ENCODE measurements at regions not wholly inside any gene's neighbourhood (a gene's known extent, or its start where the extent isn't known, plus 50 kb on each side); places are given as distances from the start of the nearest gene placed in this dataset.

DNA sequence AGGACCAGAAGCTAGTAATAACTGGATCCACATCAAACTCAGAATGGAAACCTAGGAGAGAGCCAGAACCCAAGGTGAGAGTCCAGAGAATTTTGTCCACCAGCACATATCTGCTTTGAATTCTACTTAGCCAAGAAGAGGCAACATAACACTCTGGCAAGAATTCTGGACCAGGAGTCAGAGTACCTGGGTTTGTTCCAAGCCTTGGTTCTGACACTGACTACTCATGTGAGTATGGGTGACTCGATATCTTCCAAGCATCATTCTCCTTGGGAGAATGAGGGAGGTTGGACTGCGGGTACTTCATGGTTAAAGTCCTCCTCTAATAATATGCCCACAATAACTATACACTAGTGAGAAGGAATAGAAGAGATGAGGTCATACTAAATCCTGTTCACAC lies 144.0 kb upstream of the JADE1 start:
- Histone ChIP-seq H3K9me3 (ENCODE audit: severe bottlenecking) (peaks cover 2% of the 10 kb centered on the region), H3K27me3 (ENCODE audit: insufficient read depth, low read depth, severe bottlenecking) (no peaks in the 10 kb centered on the region), H3K36me3 (no peaks in the 10 kb centered on the region), H3K4me3 (ENCODE audit: low read depth, low read length) (no peak overlapping the region), H3K27ac (no peak overlapping the region)
- DNase-seq, result no peak
- TF ChIP-seq, protein P1, sequence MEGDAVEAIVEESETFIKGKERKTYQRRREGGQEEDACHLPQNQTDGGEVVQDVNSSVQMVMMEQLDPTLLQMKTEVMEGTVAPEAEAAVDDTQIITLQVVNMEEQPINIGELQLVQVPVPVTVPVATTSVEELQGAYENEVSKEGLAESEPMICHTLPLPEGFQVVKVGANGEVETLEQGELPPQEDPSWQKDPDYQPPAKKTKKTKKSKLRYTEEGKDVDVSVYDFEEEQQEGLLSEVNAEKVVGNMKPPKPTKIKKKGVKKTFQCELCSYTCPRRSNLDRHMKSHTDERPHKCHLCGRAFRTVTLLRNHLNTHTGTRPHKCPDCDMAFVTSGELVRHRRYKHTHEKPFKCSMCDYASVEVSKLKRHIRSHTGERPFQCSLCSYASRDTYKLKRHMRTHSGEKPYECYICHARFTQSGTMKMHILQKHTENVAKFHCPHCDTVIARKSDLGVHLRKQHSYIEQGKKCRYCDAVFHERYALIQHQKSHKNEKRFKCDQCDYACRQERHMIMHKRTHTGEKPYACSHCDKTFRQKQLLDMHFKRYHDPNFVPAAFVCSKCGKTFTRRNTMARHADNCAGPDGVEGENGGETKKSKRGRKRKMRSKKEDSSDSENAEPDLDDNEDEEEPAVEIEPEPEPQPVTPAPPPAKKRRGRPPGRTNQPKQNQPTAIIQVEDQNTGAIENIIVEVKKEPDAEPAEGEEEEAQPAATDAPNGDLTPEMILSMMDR (IDR thresholded peaks at IDR 0.05; ENCODE audit: low read depth, low read length), result no peak

DNA sequence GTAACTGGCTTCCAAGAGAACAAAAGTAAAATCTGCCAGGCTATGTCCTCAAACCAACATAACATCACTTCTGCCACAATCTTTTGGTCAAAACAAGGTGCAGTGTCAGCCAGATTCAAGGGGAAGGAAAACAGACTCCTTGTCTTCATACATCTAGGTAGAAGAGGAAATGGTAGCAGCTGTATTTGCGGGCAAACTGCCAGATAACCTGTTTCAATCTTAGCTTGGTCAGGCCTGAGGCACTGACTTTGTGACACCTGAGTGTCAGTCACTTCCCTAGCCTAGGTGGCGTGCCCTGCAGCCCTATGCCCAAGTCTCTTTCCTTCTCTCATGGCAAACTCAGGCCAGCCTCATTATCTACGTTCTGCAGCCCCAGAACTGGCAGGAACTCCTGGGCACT lies 146.2 kb upstream of the JADE1 start:
- no peak for DNase-seq
- Histone ChIP-seq H3K4me3 (ENCODE audit: low read depth, low read length) (no peak overlapping the region), H3K27me3 (ENCODE audit: insufficient read depth, low read depth, severe bottlenecking) (no peaks in the 10 kb centered on the region), H3K9me3 (ENCODE audit: severe bottlenecking) (peaks cover 2% of the 10 kb centered on the region), H3K36me3 (no peaks in the 10 kb centered on the region), H3K27ac (no peak overlapping the region)
- TF ChIP-seq, protein P1 (IDR thresholded peaks at IDR 0.05; ENCODE audit: low read depth, low read length), result no peak

DNA sequence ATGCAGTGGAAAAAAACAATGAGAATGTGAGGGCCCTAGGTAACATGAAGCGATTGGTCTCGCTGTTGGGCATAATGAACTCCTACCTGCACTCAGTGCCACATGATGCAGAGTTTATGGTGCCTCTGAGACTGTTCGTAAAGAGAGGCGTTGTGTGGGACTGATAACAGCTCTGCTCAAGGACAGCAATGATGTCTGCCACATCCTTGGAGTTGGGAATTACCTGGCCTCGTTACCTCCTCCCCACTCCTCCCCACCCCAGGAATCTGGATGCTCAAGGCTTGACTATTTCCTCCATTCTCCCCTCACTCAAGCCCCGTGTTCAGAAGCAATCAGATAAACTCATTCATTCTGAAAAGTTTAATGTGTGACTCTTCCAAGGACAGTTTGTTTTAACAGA lies 148.0 kb upstream of the JADE1 start:
- no peak for DNase-seq
- no peak overlapping the region for H3K4me3 ChIP-seq (ENCODE audit: low read depth, low read length)
- TF ChIP-seq, protein P1 (IDR thresholded peaks at IDR 0.05; ENCODE audit: low read depth, low read length), result no peak
- H3K27ac ChIP-seq, result no peak overlapping the region
- no peaks in the 10 kb centered on the region for H3K27me3 ChIP-seq (ENCODE audit: insufficient read depth, low read depth, severe bottlenecking)
- H3K9me3 ChIP-seq (ENCODE audit: severe bottlenecking), result peaks cover 2% of the 10 kb centered on the region
- H3K36me3 ChIP-seq, result no peaks in the 10 kb centered on the region

DNA sequence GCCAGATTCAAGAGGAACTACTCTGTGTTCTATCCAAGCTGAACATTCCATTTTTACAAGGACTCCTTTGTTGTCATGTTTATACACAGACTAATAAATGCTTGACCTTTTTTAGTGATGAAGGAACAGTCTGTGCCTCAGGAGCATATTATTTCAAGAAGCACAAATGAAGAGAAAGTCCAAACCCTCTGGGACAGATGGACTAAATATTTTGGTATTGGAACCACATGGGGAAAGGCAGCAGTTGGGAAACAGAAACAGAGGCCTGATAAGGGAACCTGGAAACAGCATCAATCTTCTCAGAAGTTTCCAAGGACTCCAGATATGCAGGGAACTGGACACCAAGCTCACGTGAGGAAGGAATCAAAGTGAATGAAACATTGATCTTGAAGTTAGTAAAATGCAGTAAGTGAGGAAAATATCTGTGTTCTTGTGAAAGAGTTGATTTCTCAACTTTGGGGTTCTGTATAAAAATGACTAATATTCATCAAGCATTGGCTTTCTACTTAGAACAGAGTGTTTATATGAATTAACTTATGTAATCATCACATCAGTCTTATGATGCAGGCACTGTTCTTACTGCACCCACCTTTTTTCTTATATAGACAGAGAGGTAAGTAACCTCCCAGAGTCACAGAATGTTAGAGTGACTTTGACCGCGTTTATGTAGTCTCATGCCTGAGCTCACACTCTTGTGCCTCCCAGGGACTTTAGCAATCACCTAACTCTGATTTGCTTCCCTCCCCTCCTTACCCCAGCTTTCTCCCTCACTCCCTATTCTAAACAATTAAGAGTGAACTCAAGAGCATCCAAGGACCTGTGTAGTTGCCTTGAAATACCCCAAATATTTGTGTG lies 148.9 kb upstream of the JADE1 start:
- DNase-seq, result no peak
- no peaks in the 10 kb centered on the region for H3K27me3 ChIP-seq (ENCODE audit: insufficient read depth, low read depth, severe bottlenecking)
- H3K9me3 ChIP-seq (ENCODE audit: severe bottlenecking), result no peaks in the 10 kb centered on the region
- H3K27ac ChIP-seq, result no peak overlapping the region
- TF ChIP-seq, protein P1 (IDR thresholded peaks at IDR 0.05; ENCODE audit: low read depth, low read length), result no peak
- no peaks in the 10 kb centered on the region for H3K36me3 ChIP-seq
- no peak overlapping the region for H3K4me3 ChIP-seq (ENCODE audit: low read depth, low read length)

DNA sequence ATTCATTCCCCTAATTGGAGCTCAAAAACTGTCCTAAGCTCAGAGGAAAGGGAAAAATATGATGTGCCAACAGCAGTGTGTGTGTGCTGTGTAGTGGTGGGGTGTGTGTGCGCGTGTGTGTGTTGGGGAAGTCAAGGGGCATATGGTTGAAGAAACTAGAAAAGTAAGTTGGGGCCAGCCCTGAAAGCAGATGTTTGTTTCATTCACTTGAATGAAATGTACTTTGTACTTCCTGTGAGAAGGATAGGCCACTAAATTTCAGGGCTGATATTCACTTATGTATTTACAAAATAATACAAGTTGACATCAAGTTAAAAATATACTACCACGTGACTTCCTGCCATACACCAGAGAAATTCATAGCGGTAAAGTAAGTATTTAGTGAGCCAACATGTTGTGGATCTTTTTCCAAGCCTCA lies 151.3 kb upstream of the JADE1 start:
- Histone ChIP-seq H3K27me3 (ENCODE audit: insufficient read depth, low read depth, severe bottlenecking) (no peaks in the 10 kb centered on the region), H3K9me3 (ENCODE audit: severe bottlenecking) (no peaks in the 10 kb centered on the region), H3K4me3 (ENCODE audit: low read depth, low read length) (no peak overlapping the region), H3K27ac (no peak overlapping the region), H3K36me3 (no peaks in the 10 kb centered on the region)
- DNase-seq, result no peak
- TF ChIP-seq, protein P1 (IDR thresholded peaks at IDR 0.05; ENCODE audit: low read depth, low read length), result no peak

DNA sequence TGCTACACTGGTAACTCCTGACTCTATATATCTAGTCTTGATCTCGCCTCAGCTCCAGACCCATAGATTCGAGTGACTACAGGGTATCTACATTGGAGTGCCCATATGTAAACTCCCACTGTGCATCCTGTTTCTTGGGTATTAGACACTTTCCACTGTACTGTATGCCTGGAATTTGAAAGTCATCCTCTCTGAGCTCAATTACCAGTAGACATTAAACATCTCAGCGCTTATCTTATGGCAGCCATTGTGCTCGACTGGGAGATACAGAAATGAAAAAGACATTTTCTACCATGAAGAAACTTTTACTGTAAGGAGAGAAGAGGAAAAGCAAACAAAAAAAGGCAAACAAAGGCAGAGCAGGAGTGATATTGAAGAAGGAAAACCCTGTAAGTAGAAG lies 151.9 kb upstream of the JADE1 start:
- TF ChIP-seq, protein P1 (IDR thresholded peaks at IDR 0.05; ENCODE audit: low read depth, low read length), result no peak

More for the DNA sequence above, 151.9 kb upstream of the JADE1 start:
- H3K27ac ChIP-seq, result no peak overlapping the region
- DNase-seq, result no peak
- H3K4me3 ChIP-seq (ENCODE audit: low read depth, low read length), result no peak overlapping the region
- no peaks in the 10 kb centered on the region for H3K27me3 ChIP-seq (ENCODE audit: insufficient read depth, low read depth, severe bottlenecking)
- H3K9me3 ChIP-seq (ENCODE audit: severe bottlenecking), result no peaks in the 10 kb centered on the region
- no peaks in the 10 kb centered on the region for H3K36me3 ChIP-seq
